COLO829 (cell line): ENCODE measurements at regions not wholly inside any gene's neighbourhood (a gene's known extent, or its start where the extent isn't known, plus 50 kb on each side); places are given as distances from the start of the nearest gene placed in this dataset.

Experiments used
- DNase-seq: peaks from one replicate; pipeline ENCODE4 v3.0.0; 2012; ENCODE audit warnings: low spot score

GRCh38 chr10:118107040-118107439 is 60.3 kb upstream of the RAB11FIP2 start:
- no peak for DNase-seq

- DNase-seq: no peak
These were observed 59.7 kb upstream of the RAB11FIP2 start for GRCh38 chr10:118106426-118106825.

GRCh38 chr10:118102121-118102520 is 55.4 kb upstream of the RAB11FIP2 start:
- no peak for DNase-seq

- DNase-seq: no peak
These were observed 54.8 kb upstream of the RAB11FIP2 start for GRCh38 chr10:118101501-118101900.
